GM19324 (cell line): ENCODE measurements at regions not wholly inside any gene's neighbourhood (a gene's known extent, or its start where the extent isn't known, plus 50 kb on each side); places are given as distances from the start of the nearest gene placed in this dataset.
A peak's percentile ranks its signal among the peaks of the same experiment; 100 is the strongest.

Experiments used
- ATAC-seq: cut with Tn5 transposase; IDR thresholded peaks from one replicate; pipeline ENCODE4 v1.9.1; 2021; ENCODE audit warnings: mild to moderate bottlenecking, moderate library complexity; ENCODE audit not compliant: unreplicated experiment, low FRiP score

DNA sequence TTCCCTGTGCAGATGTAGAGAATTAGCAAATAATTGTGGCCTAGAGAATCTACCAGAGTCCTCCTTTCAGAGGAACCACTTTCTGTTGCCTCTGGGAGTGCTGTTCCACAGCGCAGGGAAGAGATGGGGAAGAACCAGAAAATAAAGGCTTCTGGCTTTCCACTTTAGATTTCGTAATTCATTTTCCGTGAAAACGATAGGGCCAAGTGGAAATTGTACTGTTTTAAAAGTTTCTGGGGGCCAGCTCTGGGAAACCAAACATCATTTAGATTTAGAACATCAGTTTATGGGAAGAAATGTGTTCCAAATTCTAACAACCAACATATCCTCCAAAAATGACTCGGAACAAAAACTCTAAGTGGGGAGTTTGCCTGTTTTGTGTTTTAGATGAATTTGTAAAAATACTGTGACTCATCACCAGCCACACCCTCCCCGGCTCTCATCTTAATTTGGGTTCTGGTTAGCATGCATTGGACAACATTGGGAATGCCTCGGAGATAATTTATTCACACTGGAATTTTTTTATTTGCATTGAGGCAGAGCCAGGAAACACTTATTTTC is 65.2 kb upstream of the LNX1 start:
- no peak for ATAC-seq

DNA sequence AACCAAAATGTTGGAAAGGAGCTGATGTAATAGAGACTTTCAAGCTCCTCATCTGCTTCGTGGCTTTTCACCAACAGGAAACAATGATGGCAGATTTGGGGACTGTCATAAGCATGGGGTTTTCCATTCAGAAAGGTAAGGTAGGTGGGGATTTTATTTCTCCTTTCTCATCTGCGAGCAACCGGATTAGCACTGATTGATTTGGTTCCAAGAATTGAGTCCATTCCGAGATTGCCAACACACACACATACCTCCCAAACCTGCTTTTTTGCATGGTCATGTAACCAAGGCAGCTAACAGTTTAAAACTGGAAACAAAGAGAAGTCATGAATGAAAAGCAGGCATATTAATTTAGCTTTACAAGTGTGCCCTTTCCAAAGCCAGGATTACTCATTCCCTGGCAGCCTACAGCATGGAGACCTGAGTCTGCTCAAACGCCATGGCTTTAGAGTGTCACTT is 63.0 kb upstream of the LNX1 start:
- ATAC-seq, result no peak

DNA sequence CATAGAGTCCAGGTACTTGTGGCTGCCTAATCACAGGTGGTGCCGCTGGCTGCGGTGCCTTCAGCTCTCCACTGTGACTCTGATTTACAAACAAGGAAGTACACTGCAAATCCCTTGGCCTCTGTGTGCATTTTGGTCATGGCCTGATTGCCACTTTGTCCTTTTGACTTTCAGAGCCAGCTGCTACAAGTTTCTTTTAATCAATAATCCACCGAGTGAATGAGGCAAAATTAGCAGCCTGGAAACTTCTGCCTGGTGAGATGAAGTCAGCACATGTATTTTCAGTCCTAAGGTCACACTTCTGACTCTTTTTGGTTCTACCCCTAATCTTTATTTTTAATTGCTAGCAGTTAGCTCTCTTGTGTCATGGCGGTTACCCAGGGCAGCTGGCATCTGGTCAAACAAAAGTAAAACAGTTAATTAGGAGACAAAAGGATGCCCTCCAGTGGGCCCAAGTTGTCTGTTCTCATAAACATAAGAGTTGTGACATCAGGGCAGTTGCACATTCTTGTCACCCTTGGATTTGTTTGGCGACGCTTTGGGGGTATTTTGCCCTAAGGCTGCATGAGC is 62.3 kb upstream of the LNX1 start:
- ATAC-seq, result peak; percentile 69

DNA sequence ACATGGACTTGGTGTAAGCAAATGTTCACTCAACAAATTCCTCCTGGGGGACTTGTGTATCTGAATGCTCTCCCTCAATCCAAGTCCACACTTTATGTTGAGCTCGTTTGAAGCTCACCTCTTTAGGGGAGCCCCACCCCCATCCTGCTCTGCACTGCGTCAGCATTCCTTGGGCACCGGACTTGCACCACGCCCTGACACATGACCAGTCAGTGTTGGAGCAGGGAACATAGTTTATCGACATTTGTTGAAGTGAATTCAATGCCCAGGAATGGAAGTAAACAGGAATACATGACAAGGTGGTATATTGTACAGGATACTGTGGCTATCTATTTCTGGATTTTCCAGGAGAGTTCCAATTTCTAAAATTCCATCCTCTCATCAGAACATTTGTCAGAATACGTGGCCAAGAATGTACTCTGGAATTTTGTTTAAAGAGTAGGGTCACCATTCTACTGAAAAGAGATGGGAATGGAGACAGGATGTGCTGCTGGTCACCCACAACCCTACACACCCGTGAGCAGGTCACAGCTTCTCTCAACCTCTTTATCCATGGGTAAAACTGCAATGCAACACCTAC is 60.0 kb upstream of the LNX1 start:
- ATAC-seq, result no peak

DNA sequence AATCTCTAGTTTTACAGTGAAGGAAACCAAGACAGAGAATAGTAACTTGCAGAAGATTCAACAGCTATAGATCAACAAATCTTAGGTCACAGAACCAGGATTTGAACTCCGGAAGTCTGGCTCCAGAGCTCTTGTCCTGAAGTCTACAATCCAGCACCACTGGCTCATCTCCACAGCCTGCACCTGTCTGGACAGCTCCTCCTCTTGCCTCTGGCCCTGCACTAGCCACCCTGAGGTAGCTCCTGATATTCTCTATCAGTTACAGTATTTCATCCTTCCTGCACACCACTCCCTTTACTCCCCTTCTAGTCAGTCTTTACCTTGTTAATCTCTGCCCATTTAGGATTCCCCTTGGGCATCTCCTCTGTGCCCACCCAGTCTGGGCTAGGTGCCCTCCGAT is 58.1 kb upstream of the LNX1 start:
- no peak for ATAC-seq

DNA sequence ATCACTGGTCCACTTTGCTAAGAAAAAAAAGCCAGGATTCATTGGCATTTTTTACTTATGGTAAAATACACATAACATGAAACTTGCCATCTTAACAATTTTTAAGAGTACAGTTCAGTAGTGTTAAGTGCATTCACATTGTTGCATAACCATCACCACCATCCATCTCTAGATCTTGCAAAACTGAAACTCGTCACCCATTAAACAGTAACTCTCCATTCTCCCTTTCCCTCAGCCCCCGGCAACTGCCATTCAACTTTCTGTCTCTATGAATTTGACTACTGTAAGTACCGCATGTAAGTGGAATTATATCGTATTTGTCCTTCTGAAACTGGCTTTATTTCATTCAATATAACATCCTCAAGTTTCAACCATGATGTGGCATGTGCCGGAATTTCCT is 56.3 kb upstream of the LNX1 start:
- ATAC-seq, result no peak

DNA sequence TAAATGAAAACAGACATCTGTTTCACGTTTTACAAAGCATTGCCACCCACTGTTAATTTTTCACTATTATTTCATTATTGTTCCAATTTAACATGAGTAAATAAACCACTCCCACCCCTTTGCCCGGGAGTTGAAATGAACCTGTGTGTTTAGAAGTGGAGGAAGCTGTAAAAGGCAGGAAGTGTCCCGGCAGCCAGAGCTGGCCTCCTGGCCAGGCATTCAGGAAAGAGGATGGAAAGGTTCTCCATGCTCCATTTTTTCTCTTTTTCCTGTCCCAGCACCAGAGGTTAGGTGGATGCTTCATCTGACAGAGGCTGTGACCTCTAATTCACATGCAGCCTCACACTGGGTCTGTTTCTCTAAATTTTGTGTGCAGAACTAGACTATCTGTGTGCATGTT is 55.5 kb upstream of the LNX1 start:
- no peak for ATAC-seq

DNA sequence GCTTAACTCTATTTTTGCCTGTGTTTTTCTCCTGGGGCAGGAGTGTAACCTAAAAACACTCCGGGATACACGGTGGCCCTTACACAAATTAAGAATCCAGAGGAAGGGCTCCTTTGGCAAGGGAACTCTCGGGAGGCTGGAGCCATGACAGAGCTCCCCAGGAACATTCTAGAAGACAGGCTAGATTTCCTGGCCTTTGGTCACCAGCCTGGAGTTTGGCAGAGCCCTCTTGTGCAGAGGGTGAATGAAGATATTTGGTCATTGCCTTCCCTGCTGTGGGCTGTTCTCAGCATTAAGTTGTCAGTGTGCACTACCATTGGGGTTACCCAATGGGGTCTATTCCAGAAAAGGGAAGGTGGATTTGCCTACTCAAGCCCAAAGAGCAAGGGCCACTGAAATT is 53.8 kb upstream of the LNX1 start:
- no peak for ATAC-seq

DNA sequence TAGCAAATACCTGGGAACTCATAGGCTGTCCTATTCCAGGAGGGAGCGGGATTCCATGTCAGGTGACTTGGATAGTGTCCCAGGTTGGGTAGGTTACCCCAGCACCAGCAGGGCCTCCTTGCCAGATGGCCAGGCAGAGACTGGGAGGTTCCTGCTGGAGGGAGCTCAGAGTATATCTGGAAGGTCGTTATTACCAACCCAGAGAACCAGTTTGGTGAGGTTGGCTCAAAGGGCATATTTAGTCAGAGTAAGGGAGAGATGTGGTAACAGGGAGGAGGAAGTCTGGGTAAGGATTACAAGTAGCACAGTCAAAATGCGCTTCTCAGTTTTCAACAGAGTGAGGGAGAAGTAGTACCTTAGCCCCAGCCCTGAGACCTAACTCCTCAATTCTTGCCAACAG is 53.3 kb upstream of the LNX1 start:
- ATAC-seq, result no peak
